H9 (cell line): ENCODE measurements at regions not wholly inside any gene's neighbourhood (a gene's known extent, or its start where the extent isn't known, plus 50 kb on each side); places are given as distances from the start of the nearest gene placed in this dataset.

Experiments
- DNase-seq: peaks from one replicate; pipeline ENCODE4 v3.0.0-alpha.2; 2017
- H2AFZ ChIP-seq: one replicate; pipeline ENCODE4 v1.6.1; 2013; ENCODE audit warnings: mild to moderate bottlenecking, low read length, control low read depth, moderate library complexity
- H2AK5ac ChIP-seq: 2 replicates; pipeline ENCODE4 v1.6.1; 2013; ENCODE audit warnings: low read length, control low read depth, mixed read lengths; ENCODE audit not compliant: insufficient read length
- H2BK120ac ChIP-seq: one replicate; pipeline ENCODE4 v1.6.1; 2013; ENCODE audit warnings: low read depth, mild to moderate bottlenecking, low read length, control low read depth, inconsistent platforms; ENCODE audit not compliant: poor library complexity, severe bottlenecking
- H2BK12ac ChIP-seq: 2 replicates; pipeline ENCODE4 v1.6.1; 2013; ENCODE audit warnings: low read length, control low read depth, mixed read lengths, low read depth; ENCODE audit not compliant: insufficient read length
- H2BK15ac ChIP-seq: 2 replicates; pipeline ENCODE4 v1.6.1; 2013; ENCODE audit warnings: low read depth, low read length, control low read depth
- H2BK20ac ChIP-seq: one replicate; pipeline ENCODE4 v1.6.1; 2013; ENCODE audit warnings: low read depth, mild to moderate bottlenecking, low read length, control low read depth, inconsistent platforms; ENCODE audit not compliant: poor library complexity, severe bottlenecking
- H2BK5ac ChIP-seq: 2 replicates; pipeline ENCODE4 v1.6.1; 2013; ENCODE audit warnings: low read length, control low read depth, mixed read lengths; ENCODE audit not compliant: insufficient read length
- H3K14ac ChIP-seq: 2 replicates; pipeline ENCODE4 v1.6.1; 2013; ENCODE audit warnings: low read length, control low read depth; ENCODE audit not compliant: insufficient read depth
- H3K18ac ChIP-seq: 2 replicates; pipeline ENCODE4 v1.6.1; 2013; ENCODE audit warnings: low read depth, mild to moderate bottlenecking, mixed read lengths, low read length, control low read depth; ENCODE audit not compliant: insufficient read length
- H3K23ac ChIP-seq: 2 replicates; pipeline ENCODE4 v1.6.1; 2013; ENCODE audit warnings: low read length, control low read depth, mixed read lengths, low read depth; ENCODE audit not compliant: insufficient read length
- H3K23me2 ChIP-seq: 2 replicates; pipeline ENCODE4 v1.6.1; 2013; ENCODE audit warnings: low read depth, mild to moderate bottlenecking, mixed read lengths, low read length, control low read depth; ENCODE audit not compliant: insufficient read length, poor library complexity, severe bottlenecking
- H3K27ac ChIP-seq: 2 replicates; pipeline ENCODE4 v1.5.1; 2013; ENCODE audit warnings: low read length, control low read depth, mixed read lengths, low read depth; ENCODE audit not compliant: insufficient read length
- H3K27me3 ChIP-seq: 2 replicates; pipeline ENCODE4 v1.6.1; 2013; ENCODE audit warnings: low read length, control low read depth, inconsistent platforms; ENCODE audit not compliant: insufficient read depth
- H3K4ac ChIP-seq: 2 replicates; pipeline ENCODE4 v1.6.1; 2013; ENCODE audit warnings: low read depth, mild to moderate bottlenecking, control low read depth, inconsistent platforms, low read length, moderate library complexity
- H3K4me1 ChIP-seq: 2 replicates; pipeline ENCODE4 v1.6.1; 2013; ENCODE audit warnings: low read length, control low read depth, inconsistent platforms; ENCODE audit not compliant: insufficient read depth
- H3K4me2 ChIP-seq: 2 replicates; pipeline ENCODE4 v1.6.1; 2013; ENCODE audit warnings: low read length, control low read depth, mixed read lengths; ENCODE audit not compliant: insufficient read length, insufficient read depth
- H3K56ac ChIP-seq: 2 replicates; pipeline ENCODE4 v1.6.1; 2013; ENCODE audit warnings: low read depth, mild to moderate bottlenecking, mixed read lengths, low read length, control low read depth; ENCODE audit not compliant: insufficient read length
- H3K79me1 ChIP-seq: 2 replicates; pipeline ENCODE4 v1.6.1; 2013; ENCODE audit warnings: low read depth, mild to moderate bottlenecking, moderate library complexity, low read length, control low read depth, inconsistent platforms; ENCODE audit not compliant: insufficient read depth, poor library complexity, severe bottlenecking
- H3K79me2 ChIP-seq: 2 replicates; pipeline ENCODE4 v1.6.1; 2013; ENCODE audit warnings: low read length, control low read depth, inconsistent platforms; ENCODE audit not compliant: insufficient read depth
- H3K9ac ChIP-seq: 2 replicates; pipeline ENCODE4 v1.6.1; 2013; ENCODE audit warnings: low read length, control low read depth, mixed read lengths; ENCODE audit not compliant: insufficient read length; ENCODE audit errors: extremely low read depth
- H3K9me3 ChIP-seq: one replicate; pipeline ENCODE4 v1.6.1; 2013; ENCODE audit warnings: low read depth, low read length, inconsistent platforms; ENCODE audit not compliant: control insufficient read depth
- H3T11ph ChIP-seq: one replicate; pipeline ENCODE4 v1.6.1; 2013; ENCODE audit warnings: mild to moderate bottlenecking, low read length, control low read depth, inconsistent platforms
- H4K20me1 ChIP-seq: one replicate; pipeline ENCODE4 v1.6.1; 2013; ENCODE audit not compliant: control insufficient read depth, insufficient read length, insufficient read depth
- H4K5ac ChIP-seq: 2 replicates; pipeline ENCODE4 v1.6.1; 2013; ENCODE audit warnings: low read depth, mild to moderate bottlenecking, mixed read lengths, low read length, control low read depth; ENCODE audit not compliant: insufficient read length
- H4K8ac ChIP-seq: replicated peaks from 2 replicates; pipeline ENCODE4 v1.6.1; 2013; ENCODE audit warnings: low read length, control low read depth, mixed read lengths, low read depth; ENCODE audit not compliant: insufficient read length
- H4K91ac ChIP-seq: 2 replicates; pipeline ENCODE4 v1.6.1; 2013; ENCODE audit warnings: low read depth, mild to moderate bottlenecking, moderate library complexity, mixed read lengths, low read length, control low read depth; ENCODE audit not compliant: insufficient read length
- H3K27ac Mint-ChIP-seq, 3 experiments: 2 replicates in 2 of 3; 3 replicates in 1 of 3; pipeline ENCODE4 v1.8.0; 2020 to 2021; ENCODE audit warnings: mixed read lengths in 3 of 3, mild to moderate bottlenecking in 1 of 3, moderate library complexity in 1 of 3
- H3K27me3 Mint-ChIP-seq: 2 replicates; pipeline ENCODE4 v1.8.0; 2021; ENCODE audit warnings: low read depth, mild to moderate bottlenecking, moderate library complexity, mixed read lengths
- H3K36me3 Mint-ChIP-seq, 3 experiments: 2 replicates in 2 of 3; 3 replicates in 1 of 3; pipeline ENCODE4 v1.8.0; 2020 to 2021; ENCODE audit warnings: low read depth in 3 of 3, mixed read lengths in 3 of 3; ENCODE audit not compliant: insufficient read depth in 1 of 3
- H3K4me1 Mint-ChIP-seq, 2 experiments: 2 replicates each; pipeline ENCODE4 v1.8.0; 2020; ENCODE audit warnings: mixed read lengths in 2 of 2
- H3K4me3 Mint-ChIP-seq, 2 experiments: 2 replicates in 1 of 2; 3 replicates in 1 of 2; pipeline ENCODE4 v1.8.0; 2020 to 2021; ENCODE audit warnings: mild to moderate bottlenecking in 2 of 2, mixed read lengths in 2 of 2, moderate library complexity in 1 of 2
- H3K9me3 Mint-ChIP-seq, 2 experiments: 2 replicates in 1 of 2; 3 replicates in 1 of 2; pipeline ENCODE4 v1.8.0; 2020; ENCODE audit warnings: mild to moderate bottlenecking in 2 of 2, mixed read lengths in 2 of 2, moderate library complexity in 1 of 2
- WGBS: extraction: QIAGEN DNeasy Blood & Tissue Kit; methylation state at CpG from one replicate; pipeline ENCODE4 v1.1.7; 2013; ENCODE audit warnings: missing lambda C conversion rate, low lambda C conversion rate, mixed read lengths; ENCODE audit not compliant: insufficient read length; ENCODE audit errors: extremely low coverage; 5-methylcytosine and 5-hydroxymethylcytosine counted together
- TF ChIP-seq, protein P1 (sequence below): fragments of 200-600 bp; sonication (generic); conservative IDR thresholded peaks from 3 replicates; pipeline ENCODE4 v1.8.0; 2021; ENCODE audit warnings: antibody characterized with exemption, mild to moderate bottlenecking

DNA sequence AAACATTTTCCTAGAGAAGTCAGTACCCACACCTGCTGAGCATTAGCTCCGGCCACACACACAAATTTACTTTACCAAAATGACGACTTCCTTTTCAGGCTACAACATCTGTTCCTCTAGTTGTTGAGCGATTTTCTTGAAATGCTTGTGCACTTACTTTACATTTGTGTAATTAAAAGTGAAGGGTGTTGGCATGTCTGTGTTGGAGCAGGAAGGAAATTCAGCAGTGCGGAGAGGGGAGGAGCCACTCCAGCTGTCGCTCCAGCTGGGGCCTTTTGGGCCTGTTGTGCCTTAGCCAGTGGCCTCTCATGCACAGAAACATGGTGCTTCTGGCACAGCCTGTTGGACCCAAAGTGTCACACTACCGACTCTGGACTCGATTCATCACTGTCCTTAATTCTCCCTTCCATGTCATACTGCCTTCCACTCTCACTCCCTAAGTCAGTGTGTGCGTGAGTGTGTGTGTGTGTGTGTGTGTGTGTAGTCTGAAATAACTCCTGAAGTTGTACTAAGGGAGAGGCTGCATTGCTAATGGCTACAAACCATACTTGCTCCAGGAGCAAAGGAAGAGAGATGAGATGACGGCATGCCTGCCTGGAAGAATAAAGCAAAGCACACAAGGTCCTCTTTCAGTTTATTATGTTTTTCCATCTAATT is 191.8 kb upstream of the ARG1 start:
- Mint-ChIP-seq H3K27ac (no peak overlapping the region), H3K4me3 (no peak overlapping the region), H3K9me3 (peaks cover 9 to 14% of the 10 kb centered on the region in 2 experiments), H3K4me1 (peaks cover 14 to 28% of the 10 kb centered on the region in 2 experiments), H3K36me3 (peaks cover 4 to 15% (median 5%) of the 10 kb centered on the region in 3 experiments), H3K27me3 (no peaks in the 10 kb centered on the region; the same call in 1 of the 2 replicates)
- no peak overlapping the region for H2BK15ac ChIP-seq
- H2AK5ac ChIP-seq = no peak overlapping the region
- H4K91ac ChIP-seq = no peak overlapping the region
- no peaks in the 10 kb centered on the region for H3K23me2 ChIP-seq
- no peak overlapping the region for H4K8ac ChIP-seq
- H3K4me1 ChIP-seq = no peaks in the 10 kb centered on the region
- H3K9ac ChIP-seq = no peak overlapping the region
- no peak overlapping the region for H2BK5ac ChIP-seq
- H3K4ac ChIP-seq = no peak overlapping the region
- H3K23ac ChIP-seq = no peak overlapping the region
- no peak overlapping the region for H2BK20ac ChIP-seq
- WGBS = no CpG with 5 or more reads among the region's 9 CpGs
- no peak overlapping the region for H4K5ac ChIP-seq
- no peak overlapping the region for H3K18ac ChIP-seq
- no peak for DNase-seq
- no peak overlapping the region for H3K56ac ChIP-seq
- H3K4me2 ChIP-seq = no peak overlapping the region
- H3K79me2 ChIP-seq = no peaks in the 10 kb centered on the region
- H2AFZ ChIP-seq = no peak overlapping the region
- no peaks in the 10 kb centered on the region for H3K27me3 ChIP-seq
- H3K14ac ChIP-seq = no peak overlapping the region
- H4K20me1 ChIP-seq = no peaks in the 10 kb centered on the region
- no peaks in the 10 kb centered on the region for H3K9me3 ChIP-seq
- H2BK120ac ChIP-seq = no peak overlapping the region
- no peak overlapping the region for H2BK12ac ChIP-seq
- TF ChIP-seq, protein P1, sequence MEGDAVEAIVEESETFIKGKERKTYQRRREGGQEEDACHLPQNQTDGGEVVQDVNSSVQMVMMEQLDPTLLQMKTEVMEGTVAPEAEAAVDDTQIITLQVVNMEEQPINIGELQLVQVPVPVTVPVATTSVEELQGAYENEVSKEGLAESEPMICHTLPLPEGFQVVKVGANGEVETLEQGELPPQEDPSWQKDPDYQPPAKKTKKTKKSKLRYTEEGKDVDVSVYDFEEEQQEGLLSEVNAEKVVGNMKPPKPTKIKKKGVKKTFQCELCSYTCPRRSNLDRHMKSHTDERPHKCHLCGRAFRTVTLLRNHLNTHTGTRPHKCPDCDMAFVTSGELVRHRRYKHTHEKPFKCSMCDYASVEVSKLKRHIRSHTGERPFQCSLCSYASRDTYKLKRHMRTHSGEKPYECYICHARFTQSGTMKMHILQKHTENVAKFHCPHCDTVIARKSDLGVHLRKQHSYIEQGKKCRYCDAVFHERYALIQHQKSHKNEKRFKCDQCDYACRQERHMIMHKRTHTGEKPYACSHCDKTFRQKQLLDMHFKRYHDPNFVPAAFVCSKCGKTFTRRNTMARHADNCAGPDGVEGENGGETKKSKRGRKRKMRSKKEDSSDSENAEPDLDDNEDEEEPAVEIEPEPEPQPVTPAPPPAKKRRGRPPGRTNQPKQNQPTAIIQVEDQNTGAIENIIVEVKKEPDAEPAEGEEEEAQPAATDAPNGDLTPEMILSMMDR = no peak
- no peaks in the 10 kb centered on the region for H3K79me1 ChIP-seq
- H3K27ac ChIP-seq = no peak overlapping the region
- H3T11ph ChIP-seq = no peak overlapping the region
